Ectodermal cell (in vitro differentiated cells): ENCODE measurements at regions not wholly inside any gene's neighbourhood (a gene's known extent, or its start where the extent isn't known, plus 50 kb on each side); places are given as distances from the start of the nearest gene placed in this dataset.

Experiments used
- H3K27ac ChIP-seq: 2 replicates; pipeline ENCODE4 v1.7.0; 2013; ENCODE audit warnings: mild to moderate bottlenecking, low read depth, low read length; ENCODE audit not compliant: insufficient read depth, poor library complexity, severe bottlenecking
- H3K27me3 ChIP-seq: 2 replicates; pipeline ENCODE4 v1.7.0; 2013; ENCODE audit warnings: mild to moderate bottlenecking, low read length; ENCODE audit not compliant: insufficient read depth, control insufficient read depth, poor library complexity, severe bottlenecking
- H3K36me3 ChIP-seq: one replicate; pipeline ENCODE4 v1.7.0; 2013; ENCODE audit warnings: low read length; ENCODE audit not compliant: control insufficient read depth, insufficient read depth
- H3K4me1 ChIP-seq: one replicate; pipeline ENCODE4 v1.7.0; 2013; ENCODE audit warnings: low read length; ENCODE audit not compliant: control insufficient read depth, insufficient read depth
- H3K4me3 ChIP-seq: 2 replicates; pipeline ENCODE4 v1.7.0; 2013; ENCODE audit warnings: low read depth, low read length, control low read depth; ENCODE audit not compliant: insufficient read depth
- H3K9me3 ChIP-seq: 2 replicates; pipeline ENCODE4 v1.7.0; 2013; ENCODE audit warnings: mild to moderate bottlenecking, low read length, moderate library complexity; ENCODE audit not compliant: control insufficient read depth
- WGBS, 2 experiments: methylation state at CpG; one replicate each; pipeline ENCODE4 v1.1.7; 2013; ENCODE audit warnings: missing lambda C conversion rate in 2 of 2; 5-methylcytosine and 5-hydroxymethylcytosine counted together

GRCh38 chr6:17013701-17014100, 88.1 kb upstream of the STMND1 start:
- H3K4me3 ChIP-seq, result no peak overlapping the region
- H3K9me3 ChIP-seq, result no peaks in the 10 kb centered on the region
- H3K36me3 ChIP-seq, result no peaks in the 10 kb centered on the region
- no peak overlapping the region for H3K27ac ChIP-seq
- no peaks in the 10 kb centered on the region for H3K4me1 ChIP-seq
- WGBS, 2 experiments, result 86 to 92% methylated on average over 3 to 4 of the region's 4 CpGs
- H3K27me3 ChIP-seq, result no peaks in the 10 kb centered on the region

- no peak overlapping the region for H3K27ac ChIP-seq
- 54 to 56% methylated on average over 12 of the region's 12 CpGs for WGBS, 2 experiments
- no peaks in the 10 kb centered on the region for H3K4me1 ChIP-seq
- H3K4me3 ChIP-seq, result no peak overlapping the region
- no peaks in the 10 kb centered on the region for H3K9me3 ChIP-seq
- no peaks in the 10 kb centered on the region for H3K27me3 ChIP-seq
- H3K36me3 ChIP-seq, result no peaks in the 10 kb centered on the region
Measured at GRCh38 chr6:17012421-17013225, 89.2 kb upstream of the STMND1 start.

DNA sequence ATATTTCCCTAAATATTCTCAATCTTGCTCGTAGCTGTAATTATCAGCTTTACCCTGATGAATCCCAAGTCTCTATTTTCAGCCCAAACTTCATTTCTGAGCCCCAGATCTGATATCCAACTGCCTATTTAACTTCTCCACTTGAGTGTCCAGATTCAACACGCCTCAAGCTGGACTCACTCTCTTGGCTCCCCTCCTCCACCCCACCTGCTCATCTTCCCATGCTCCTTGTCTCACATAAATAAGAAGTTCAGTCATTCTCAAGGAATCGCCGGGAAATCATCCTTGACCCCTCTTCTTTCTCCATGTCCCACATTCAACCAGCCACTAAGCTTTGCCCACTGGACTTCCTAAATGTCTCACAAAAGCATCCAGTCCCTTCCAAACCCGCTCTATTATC, 89.9 kb upstream of the STMND1 start:
- H3K9me3 ChIP-seq, result no peaks in the 10 kb centered on the region
- H3K27ac ChIP-seq, result no peak overlapping the region
- no peak overlapping the region for H3K4me3 ChIP-seq
- no peaks in the 10 kb centered on the region for H3K27me3 ChIP-seq
- no peaks in the 10 kb centered on the region for H3K36me3 ChIP-seq
- H3K4me1 ChIP-seq, result no peaks in the 10 kb centered on the region
- 90 to 91% methylated on average over 5 of the region's 5 CpGs for WGBS, 2 experiments

DNA sequence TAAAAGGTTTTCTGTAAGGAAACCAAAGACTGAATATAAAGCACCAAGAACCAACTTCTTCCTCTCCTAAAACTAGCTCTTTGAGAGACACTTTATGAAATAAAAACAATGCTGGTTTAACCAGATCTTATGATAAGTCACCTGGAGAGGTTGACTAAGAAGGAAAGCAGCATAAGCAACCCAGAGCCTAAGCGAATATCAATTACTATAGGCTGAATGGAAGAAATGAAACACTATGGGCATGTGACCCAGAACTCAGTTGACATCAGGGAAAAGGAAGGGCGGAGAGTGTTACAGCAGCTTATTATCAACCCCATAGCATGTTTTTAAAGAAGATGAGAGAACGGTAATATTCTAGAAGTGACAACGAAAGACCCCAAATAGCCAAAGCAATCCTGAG, 94.1 kb upstream of the STMND1 start:
- Histone ChIP-seq H3K9me3 (no peaks in the 10 kb centered on the region), H3K27me3 (no peaks in the 10 kb centered on the region), H3K27ac (no peak overlapping the region), H3K4me1 (no peaks in the 10 kb centered on the region), H3K36me3 (no peaks in the 10 kb centered on the region), H3K4me3 (no peak overlapping the region)
- WGBS, 2 experiments, result 93 to 96% methylated on average over 4 of the region's 4 CpGs

- Histone ChIP-seq H3K4me1 (no peaks in the 10 kb centered on the region), H3K27me3 (no peaks in the 10 kb centered on the region), H3K9me3 (no peaks in the 10 kb centered on the region), H3K27ac (no peak overlapping the region), H3K36me3 (no peaks in the 10 kb centered on the region), H3K4me3 (no peak overlapping the region)
- 88 to 90% methylated on average over 4 of the region's 4 CpGs for WGBS, 2 experiments
Measured at GRCh38 chr6:17006543-17006942, 95.3 kb upstream of the STMND1 start.

DNA sequence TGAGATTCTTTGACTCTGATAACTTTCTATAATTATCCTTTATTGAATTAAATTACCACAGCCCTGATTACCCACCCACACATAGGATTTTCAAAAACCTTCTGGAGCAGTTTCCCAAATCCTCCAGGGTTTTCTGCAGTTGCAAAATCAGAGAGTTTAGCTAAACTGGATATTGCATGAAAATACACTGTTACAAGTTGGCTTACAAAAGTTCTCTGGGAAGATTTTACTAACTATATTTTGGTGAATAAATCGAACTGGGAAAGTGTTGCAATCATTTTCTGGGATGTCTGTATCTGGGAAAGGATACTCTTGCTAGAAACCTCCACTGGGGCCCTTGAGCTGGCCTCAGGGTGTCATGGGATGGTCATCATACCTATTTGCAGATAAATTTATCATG, 97.6 kb upstream of the STMND1 start:
- H3K9me3 ChIP-seq, result no peaks in the 10 kb centered on the region
- H3K4me3 ChIP-seq, result no peak overlapping the region
- no peaks in the 10 kb centered on the region for H3K36me3 ChIP-seq
- WGBS, 2 experiments, result 71 to 75% methylated on average over 1 of the region's 1 CpG
- no peaks in the 10 kb centered on the region for H3K4me1 ChIP-seq
- H3K27me3 ChIP-seq, result no peaks in the 10 kb centered on the region
- H3K27ac ChIP-seq, result no peak overlapping the region

GRCh38 chr6:17002123-17002522, 99.7 kb upstream of the STMND1 start:
- no peak overlapping the region for H3K4me3 ChIP-seq
- no peaks in the 10 kb centered on the region for H3K27me3 ChIP-seq
- WGBS, 2 experiments, result 88 to 100% methylated on average over 1 to 2 of the region's 2 CpGs
- H3K9me3 ChIP-seq, result no peaks in the 10 kb centered on the region
- no peaks in the 10 kb centered on the region for H3K4me1 ChIP-seq
- no peak overlapping the region for H3K27ac ChIP-seq
- H3K36me3 ChIP-seq, result no peaks in the 10 kb centered on the region

- Histone ChIP-seq H3K4me1 (no peaks in the 10 kb centered on the region), H3K9me3 (no peaks in the 10 kb centered on the region), H3K36me3 (no peaks in the 10 kb centered on the region), H3K27ac (no peak overlapping the region), H3K27me3 (no peaks in the 10 kb centered on the region), H3K4me3 (no peak overlapping the region)
- 91 to 92% methylated on average over 1 of the region's 1 CpG for WGBS, 2 experiments
Measured at GRCh38 chr6:17001188-17001587, 100.7 kb upstream of the STMND1 start.

DNA sequence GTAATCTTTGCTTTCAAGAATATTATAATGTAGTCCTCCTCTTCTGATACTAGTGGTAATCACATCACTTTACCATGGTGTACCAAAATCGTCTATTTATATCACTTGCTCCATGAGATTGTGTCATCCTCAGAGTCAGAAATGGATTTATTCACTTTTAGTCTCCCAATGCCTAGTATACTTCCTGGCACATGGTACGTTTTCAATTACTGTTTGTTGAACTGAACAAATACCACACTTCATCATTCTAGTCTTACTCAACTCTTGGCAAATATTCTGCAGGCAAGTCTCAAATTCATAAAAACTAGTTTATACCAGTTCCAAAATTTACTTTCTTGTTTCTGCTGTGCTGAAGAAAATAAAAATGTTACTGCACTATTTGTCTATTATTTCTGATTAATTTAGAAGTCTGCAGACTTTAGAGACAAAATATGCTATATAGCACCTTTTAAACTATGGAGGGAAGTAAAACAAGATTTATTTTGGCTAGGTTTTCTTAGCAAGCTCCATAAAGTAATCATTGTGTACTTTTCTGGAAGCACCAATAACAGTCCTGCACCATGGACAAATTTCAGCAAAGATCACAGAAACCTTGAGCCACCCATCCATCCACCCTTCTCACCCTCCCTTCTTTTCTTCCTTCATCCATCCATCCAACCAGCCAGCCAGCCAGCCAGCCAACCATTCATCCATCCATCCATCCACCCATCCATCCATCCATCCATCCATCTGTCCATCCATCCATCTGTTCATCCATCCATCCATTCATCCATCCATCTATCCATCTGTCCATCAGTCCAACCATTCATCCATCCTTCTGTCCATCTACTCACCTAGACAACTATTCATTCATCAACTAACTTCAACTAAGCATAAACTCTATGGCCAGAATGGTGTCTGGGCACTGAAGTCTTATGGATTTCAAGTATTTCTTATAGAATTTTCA, 102.1 kb upstream of the STMND1 start:
- H3K27me3 ChIP-seq, result no peaks in the 10 kb centered on the region
- H3K4me3 ChIP-seq, result no peak overlapping the region
- WGBS, 2 experiments, result 86 to 94% methylated on average over 2 of the region's 2 CpGs
- no peaks in the 10 kb centered on the region for H3K36me3 ChIP-seq
- no peaks in the 10 kb centered on the region for H3K9me3 ChIP-seq
- no peaks in the 10 kb centered on the region for H3K4me1 ChIP-seq
- H3K27ac ChIP-seq, result no peak overlapping the region

GRCh38 chr6:16998461-16998860, 103.4 kb upstream of the STMND1 start:
- WGBS, 2 experiments, result 89 to 93% methylated on average over 5 of the region's 5 CpGs
- no peak overlapping the region for H3K4me3 ChIP-seq
- H3K36me3 ChIP-seq, result no peaks in the 10 kb centered on the region
- no peaks in the 10 kb centered on the region for H3K27me3 ChIP-seq
- no peaks in the 10 kb centered on the region for H3K4me1 ChIP-seq
- H3K9me3 ChIP-seq, result no peaks in the 10 kb centered on the region
- H3K27ac ChIP-seq, result no peak overlapping the region
